Osteoblast (primary cell): ENCODE measurements at regions not wholly inside any gene's neighbourhood (a gene's known extent, or its start where the extent isn't known, plus 50 kb on each side); places are given as distances from the start of the nearest gene placed in this dataset.

ENCODE experiments used
- DNase-seq: peaks from one replicate; pipeline ENCODE4 v3.0.0; 2011; ENCODE audit warnings: low spot score, mixed read lengths; ENCODE audit not compliant: insufficient read length; ENCODE audit errors: missing footprints
- H2AFZ ChIP-seq: 2 replicates; pipeline ENCODE4 v1.6.0; 2011; ENCODE audit warnings: mild to moderate bottlenecking, low read length
- H3K27ac ChIP-seq: 2 replicates; pipeline ENCODE4 v1.5.1; 2011; ENCODE audit warnings: mild to moderate bottlenecking, low read depth, low read length, moderate library complexity
- H3K27me3 ChIP-seq: 2 replicates; pipeline ENCODE4 v1.6.0; 2012; ENCODE audit warnings: mild to moderate bottlenecking, control low read depth, inconsistent platforms, low read length, moderate library complexity; ENCODE audit not compliant: insufficient read depth
- H3K36me3 ChIP-seq: 2 replicates; pipeline ENCODE4 v1.5.1; 2011; ENCODE audit warnings: mild to moderate bottlenecking, low read length, control low read depth, moderate library complexity; ENCODE audit not compliant: insufficient read depth
- H3K4me1 ChIP-seq: 2 replicates; pipeline ENCODE4 v1.5.1; 2011; ENCODE audit warnings: mild to moderate bottlenecking, low read length, control low read depth, moderate library complexity; ENCODE audit not compliant: insufficient read depth
- H3K4me2 ChIP-seq: 2 replicates; pipeline ENCODE4 v1.6.0; 2011; ENCODE audit warnings: mild to moderate bottlenecking, low read length; ENCODE audit not compliant: insufficient read depth
- H3K4me3 ChIP-seq: fragments of 200-600 bp; sonication (generic); 3 replicates; pipeline ENCODE4 v1.5.1; 2012; ENCODE audit warnings: mild to moderate bottlenecking, low read length, inconsistent platforms; ENCODE audit not compliant: insufficient read depth
- H3K79me2 ChIP-seq: 2 replicates; pipeline ENCODE4 v1.6.0; 2012; ENCODE audit warnings: mild to moderate bottlenecking, low read length, control low read depth, inconsistent platforms; ENCODE audit not compliant: insufficient read depth
- H3K9me3 ChIP-seq: 2 replicates; pipeline ENCODE4 v1.5.1; 2011; ENCODE audit warnings: low read depth, low read length, control low read depth
- H4K20me1 ChIP-seq: 2 replicates; pipeline ENCODE4 v1.6.0; 2012; ENCODE audit warnings: mild to moderate bottlenecking, low read length, control low read depth; ENCODE audit not compliant: insufficient read depth
- TF ChIP-seq, protein P1 (sequence below): IDR thresholded peaks from 2 replicates; pipeline ENCODE4 v1.5.1; 2011; ENCODE audit warnings: mild to moderate bottlenecking, low read depth, low read length, moderate library complexity; ENCODE audit errors: extremely low read depth

GRCh38 chr10:85235258-85235657 is 906.9 kb downstream of the CCSER2 start:
- no peak overlapping the region for H2AFZ ChIP-seq

GRCh38 chr10:85238676-85239075 is 910.3 kb downstream of the CCSER2 start:
- DNase-seq = no peak
- Histone ChIP-seq H3K36me3 (no peaks in the 10 kb centered on the region), H3K4me1 (no peaks in the 10 kb centered on the region), H3K4me3 (no peak overlapping the region), H2AFZ (no peak overlapping the region), H4K20me1 (no peaks in the 10 kb centered on the region), H3K4me2 (no peak overlapping the region), H3K79me2 (no peaks in the 10 kb centered on the region), H3K27me3 (no peaks in the 10 kb centered on the region), H3K9me3 (no peaks in the 10 kb centered on the region), H3K27ac (no peak overlapping the region)
- TF ChIP-seq, protein P1, sequence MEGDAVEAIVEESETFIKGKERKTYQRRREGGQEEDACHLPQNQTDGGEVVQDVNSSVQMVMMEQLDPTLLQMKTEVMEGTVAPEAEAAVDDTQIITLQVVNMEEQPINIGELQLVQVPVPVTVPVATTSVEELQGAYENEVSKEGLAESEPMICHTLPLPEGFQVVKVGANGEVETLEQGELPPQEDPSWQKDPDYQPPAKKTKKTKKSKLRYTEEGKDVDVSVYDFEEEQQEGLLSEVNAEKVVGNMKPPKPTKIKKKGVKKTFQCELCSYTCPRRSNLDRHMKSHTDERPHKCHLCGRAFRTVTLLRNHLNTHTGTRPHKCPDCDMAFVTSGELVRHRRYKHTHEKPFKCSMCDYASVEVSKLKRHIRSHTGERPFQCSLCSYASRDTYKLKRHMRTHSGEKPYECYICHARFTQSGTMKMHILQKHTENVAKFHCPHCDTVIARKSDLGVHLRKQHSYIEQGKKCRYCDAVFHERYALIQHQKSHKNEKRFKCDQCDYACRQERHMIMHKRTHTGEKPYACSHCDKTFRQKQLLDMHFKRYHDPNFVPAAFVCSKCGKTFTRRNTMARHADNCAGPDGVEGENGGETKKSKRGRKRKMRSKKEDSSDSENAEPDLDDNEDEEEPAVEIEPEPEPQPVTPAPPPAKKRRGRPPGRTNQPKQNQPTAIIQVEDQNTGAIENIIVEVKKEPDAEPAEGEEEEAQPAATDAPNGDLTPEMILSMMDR = no peak

More at GRCh38 chr10:85235258-85235657, 906.9 kb downstream of the CCSER2 start:
- DNase-seq = no peak
- no peaks in the 10 kb centered on the region for H3K4me1 ChIP-seq
- no peaks in the 10 kb centered on the region for H3K27me3 ChIP-seq
- no peak overlapping the region for H3K27ac ChIP-seq
- H4K20me1 ChIP-seq = no peaks in the 10 kb centered on the region
- H3K4me3 ChIP-seq = no peak overlapping the region
- no peak overlapping the region for H3K4me2 ChIP-seq
- no peaks in the 10 kb centered on the region for H3K36me3 ChIP-seq
- no peaks in the 10 kb centered on the region for H3K9me3 ChIP-seq
- TF ChIP-seq, protein P1 = no peak
- H3K79me2 ChIP-seq = no peaks in the 10 kb centered on the region

GRCh38 chr10:85250304-85250703 is 921.9 kb downstream of the CCSER2 start:
- Histone ChIP-seq H3K4me3 (no peak overlapping the region), H3K27me3 (no peaks in the 10 kb centered on the region), H4K20me1 (no peaks in the 10 kb centered on the region), H2AFZ (no peak overlapping the region), H3K36me3 (no peaks in the 10 kb centered on the region), H3K9me3 (peaks cover 3% of the 10 kb centered on the region), H3K27ac (no peak overlapping the region), H3K4me1 (no peaks in the 10 kb centered on the region), H3K4me2 (no peak overlapping the region), H3K79me2 (no peaks in the 10 kb centered on the region)
- TF ChIP-seq, protein P1 = no peak
- DNase-seq = no peak

DNA sequence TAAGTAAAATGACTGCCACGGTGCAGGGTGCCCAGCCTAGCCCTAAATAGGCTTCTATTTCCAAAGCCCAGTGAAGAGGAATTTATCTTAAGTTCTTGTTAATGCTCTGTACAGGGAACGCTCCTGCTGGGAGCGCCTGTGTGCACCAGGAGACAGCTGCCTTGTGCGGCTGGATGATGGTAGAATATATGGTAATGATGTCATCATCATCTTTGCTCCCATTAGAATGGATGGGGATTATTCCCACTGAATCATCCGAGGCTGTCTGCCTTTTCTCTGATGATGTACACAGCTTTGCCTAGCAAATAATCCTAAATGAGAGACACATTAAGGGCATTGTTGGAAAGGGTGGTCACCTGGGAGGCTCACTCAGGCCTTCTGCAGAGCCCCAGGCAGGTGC is 928.1 kb downstream of the CCSER2 start:
- Histone ChIP-seq H3K79me2 (no peaks in the 10 kb centered on the region), H3K4me2 (no peak overlapping the region), H3K9me3 (peaks cover 3% of the 10 kb centered on the region), H4K20me1 (no peaks in the 10 kb centered on the region), H3K36me3 (no peaks in the 10 kb centered on the region), H3K27ac (no peak overlapping the region), H3K4me3 (no peak overlapping the region), H2AFZ (no peak overlapping the region), H3K4me1 (no peaks in the 10 kb centered on the region), H3K27me3 (no peaks in the 10 kb centered on the region)
- TF ChIP-seq, protein P1 = no peak
- no peak for DNase-seq
